ENCODE measurements at regions not wholly inside any gene's neighbourhood (a gene's known extent, or its start where the extent isn't known, plus 50 kb on each side); places are given as distances from the start of the nearest gene placed in this dataset.

DNA sequence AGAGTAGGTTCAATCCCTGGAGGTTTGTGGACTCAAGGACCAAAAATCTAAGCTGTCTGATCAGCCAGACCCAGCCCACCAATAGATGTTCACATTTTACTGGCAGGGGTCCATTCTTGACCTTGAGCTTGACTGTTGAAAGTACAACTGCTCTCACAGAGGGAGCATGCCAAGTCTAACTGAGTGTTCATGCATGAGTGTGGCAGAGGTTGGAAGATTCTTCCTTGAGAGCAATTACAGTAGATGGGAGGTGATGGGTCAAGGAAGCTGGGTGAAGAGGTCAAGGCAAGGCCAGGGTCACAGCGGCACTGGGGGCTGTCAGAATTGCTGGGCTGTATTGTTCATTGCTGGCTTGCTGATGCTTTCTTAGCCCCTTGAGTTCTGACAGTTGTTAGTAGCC lies 202.8 kb upstream of the SVIL start:
- H3K4me3 ChIP-seq (ENCODE audit: low read depth, low read length) = no peak overlapping the region
- in situ Hi-C loops (cut with HindIII; ENCODE audit: low pct_ligation_motif_present, low sequenced_read_pairs) = no loop called here
- H3K27ac ChIP-seq = no peak overlapping the region
- TF ChIP-seq, protein P1, sequence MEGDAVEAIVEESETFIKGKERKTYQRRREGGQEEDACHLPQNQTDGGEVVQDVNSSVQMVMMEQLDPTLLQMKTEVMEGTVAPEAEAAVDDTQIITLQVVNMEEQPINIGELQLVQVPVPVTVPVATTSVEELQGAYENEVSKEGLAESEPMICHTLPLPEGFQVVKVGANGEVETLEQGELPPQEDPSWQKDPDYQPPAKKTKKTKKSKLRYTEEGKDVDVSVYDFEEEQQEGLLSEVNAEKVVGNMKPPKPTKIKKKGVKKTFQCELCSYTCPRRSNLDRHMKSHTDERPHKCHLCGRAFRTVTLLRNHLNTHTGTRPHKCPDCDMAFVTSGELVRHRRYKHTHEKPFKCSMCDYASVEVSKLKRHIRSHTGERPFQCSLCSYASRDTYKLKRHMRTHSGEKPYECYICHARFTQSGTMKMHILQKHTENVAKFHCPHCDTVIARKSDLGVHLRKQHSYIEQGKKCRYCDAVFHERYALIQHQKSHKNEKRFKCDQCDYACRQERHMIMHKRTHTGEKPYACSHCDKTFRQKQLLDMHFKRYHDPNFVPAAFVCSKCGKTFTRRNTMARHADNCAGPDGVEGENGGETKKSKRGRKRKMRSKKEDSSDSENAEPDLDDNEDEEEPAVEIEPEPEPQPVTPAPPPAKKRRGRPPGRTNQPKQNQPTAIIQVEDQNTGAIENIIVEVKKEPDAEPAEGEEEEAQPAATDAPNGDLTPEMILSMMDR (IDR thresholded peaks at IDR 0.05; ENCODE audit: low read depth, low read length, missing control alignments) = no peak
- no peaks in the 10 kb centered on the region for H3K36me3 ChIP-seq (replicated peaks)
- H3K27me3 ChIP-seq (replicated peaks) = no peaks in the 10 kb centered on the region
- no peak for DNase-seq

DNA sequence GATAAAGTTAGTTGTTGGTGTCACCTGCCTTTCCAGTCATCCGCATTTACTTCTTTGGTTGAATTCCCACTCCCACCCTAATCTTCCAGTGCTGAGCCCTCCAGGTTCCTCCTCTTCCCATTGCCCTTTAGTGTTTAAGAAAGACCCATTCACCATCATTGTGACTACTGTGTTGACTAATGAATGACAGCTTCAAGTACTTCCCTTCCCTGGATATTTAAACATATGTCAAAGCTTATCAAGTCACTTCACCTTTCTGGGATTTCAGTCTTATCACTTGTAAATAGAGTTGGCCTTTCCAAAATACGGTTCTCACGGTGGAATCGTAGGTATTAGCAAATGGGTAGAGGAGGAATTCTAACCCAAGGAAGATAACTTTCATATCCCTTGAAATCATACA lies 201.6 kb upstream of the SVIL start:
- in situ Hi-C loops (cut with HindIII; ENCODE audit: low pct_ligation_motif_present, low sequenced_read_pairs) = no loop called here

DNA sequence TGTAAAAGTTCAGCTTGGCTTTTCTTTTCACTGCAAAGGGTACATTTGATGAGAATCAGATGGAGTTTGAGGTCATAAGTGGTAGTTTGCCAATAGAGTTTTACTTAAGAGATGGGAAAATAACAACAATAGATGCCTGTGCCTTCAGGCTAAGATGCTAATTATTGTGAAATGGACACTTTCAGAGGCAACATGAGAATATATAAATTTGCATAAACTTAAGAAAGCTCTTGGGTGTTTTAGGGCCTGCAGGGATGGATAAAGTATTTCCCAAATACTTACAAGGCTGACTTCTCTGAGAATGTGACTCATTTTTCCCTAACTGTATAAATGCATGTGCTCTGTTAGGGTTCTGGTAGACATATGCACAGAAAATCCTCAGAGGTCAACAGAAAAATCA lies 200.3 kb upstream of the SVIL start:
- Histone ChIP-seq H3K36me3 (replicated peaks) (no peaks in the 10 kb centered on the region), H3K4me3 (ENCODE audit: low read depth, low read length) (no peak overlapping the region), H3K27ac (no peak overlapping the region), H3K27me3 (replicated peaks) (no peaks in the 10 kb centered on the region)
- TF ChIP-seq, protein P1 (IDR thresholded peaks at IDR 0.05; ENCODE audit: low read depth, low read length, missing control alignments) = no peak
- no peak for DNase-seq
- in situ Hi-C loops (cut with HindIII; ENCODE audit: low pct_ligation_motif_present, low sequenced_read_pairs) = no loop called here

More for the DNA sequence above, 201.6 kb upstream of the SVIL start:
- Histone ChIP-seq H3K27ac (no peak overlapping the region), H3K4me3 (ENCODE audit: low read depth, low read length) (no peak overlapping the region), H3K36me3 (replicated peaks) (no peaks in the 10 kb centered on the region), H3K27me3 (replicated peaks) (no peaks in the 10 kb centered on the region)
- no peak for DNase-seq
- TF ChIP-seq, protein P1 (IDR thresholded peaks at IDR 0.05; ENCODE audit: low read depth, low read length, missing control alignments) = no peak

DNA sequence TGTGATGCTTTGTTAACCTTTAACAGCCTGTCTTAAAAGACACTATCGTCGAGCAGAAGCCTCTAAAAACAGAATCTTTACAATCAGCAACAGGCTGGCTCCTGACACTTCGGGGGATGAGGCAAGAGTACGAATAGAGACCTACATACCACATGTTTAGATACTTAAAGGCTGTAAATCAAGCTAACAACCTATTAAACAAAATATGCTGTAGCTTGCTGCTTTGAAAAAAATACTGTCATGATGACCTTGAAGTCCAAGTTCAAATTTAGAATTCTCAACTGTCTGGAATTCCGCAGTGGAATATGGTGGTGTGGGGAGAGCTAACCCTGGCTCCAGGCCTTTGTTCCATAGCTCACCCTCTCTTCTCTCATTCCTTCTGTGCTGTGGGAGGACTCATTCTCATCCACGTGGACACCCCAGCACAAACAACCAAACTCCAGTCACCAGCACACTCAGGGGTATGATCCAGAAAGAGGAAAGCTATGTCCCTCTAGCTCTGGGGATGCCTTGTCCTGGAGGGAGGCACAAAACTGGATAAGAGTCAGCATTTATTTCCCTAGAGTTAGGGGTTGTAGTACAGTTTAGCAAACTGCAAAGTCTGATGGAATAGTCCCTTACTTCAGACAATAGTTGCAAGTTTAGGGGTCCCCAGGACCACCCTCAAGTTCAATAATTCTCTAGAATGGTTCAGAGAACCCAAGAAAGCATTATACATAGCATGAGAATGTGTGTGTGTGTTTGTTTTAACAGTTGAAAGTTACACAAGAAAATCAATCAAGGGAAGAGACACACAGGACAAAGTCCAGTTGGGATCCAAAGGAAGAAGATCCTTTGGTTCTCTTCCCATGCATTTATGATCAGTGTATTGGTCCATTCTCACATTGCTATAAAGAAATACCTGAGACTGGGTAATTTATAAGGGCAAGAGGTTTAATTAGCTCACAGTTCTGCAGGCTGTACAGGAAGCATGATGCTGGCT lies 196.1 kb upstream of the SVIL start:
- Histone ChIP-seq H3K36me3 (replicated peaks) (no peaks in the 10 kb centered on the region), H3K27ac (no peak overlapping the region), H3K4me3 (ENCODE audit: low read depth, low read length) (no peak overlapping the region), H3K27me3 (replicated peaks) (no peaks in the 10 kb centered on the region)
- DNase-seq = no peak
- TF ChIP-seq, protein P1 (IDR thresholded peaks at IDR 0.05; ENCODE audit: low read depth, low read length, missing control alignments) = no peak
- in situ Hi-C loops (cut with HindIII; ENCODE audit: low pct_ligation_motif_present, low sequenced_read_pairs) = no loop called here

DNA sequence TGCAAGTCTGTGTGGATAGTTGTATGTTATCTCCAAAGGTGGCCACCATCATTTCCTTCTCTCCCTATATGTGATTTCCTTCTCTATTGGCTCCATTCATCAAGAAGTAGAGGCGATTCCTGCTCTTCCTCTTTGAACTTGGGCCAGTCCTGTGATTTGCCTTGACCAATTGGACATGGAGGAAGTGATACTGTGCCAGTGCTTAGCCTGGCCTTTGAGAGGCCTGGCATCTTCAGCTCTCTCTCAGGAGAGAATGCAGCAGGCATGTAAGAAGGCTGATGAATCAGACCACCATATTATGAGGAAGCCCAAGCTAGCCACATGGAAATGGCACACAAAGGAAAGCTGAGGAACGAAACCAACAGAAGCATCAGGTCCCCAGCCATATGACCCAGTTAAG lies 195.0 kb upstream of the SVIL start:
- in situ Hi-C loops (cut with HindIII; ENCODE audit: low pct_ligation_motif_present, low sequenced_read_pairs) = no loop called here
- TF ChIP-seq, protein P1 (IDR thresholded peaks at IDR 0.05; ENCODE audit: low read depth, low read length, missing control alignments) = no peak
- no peak overlapping the region for H3K4me3 ChIP-seq (ENCODE audit: low read depth, low read length)
- H3K36me3 ChIP-seq (replicated peaks) = no peaks in the 10 kb centered on the region
- no peak for DNase-seq
- H3K27me3 ChIP-seq (replicated peaks) = no peaks in the 10 kb centered on the region
- H3K27ac ChIP-seq = no peak overlapping the region
